Spinal cord (tissue), 9 donors: ENCODE measurements at regions not wholly inside any gene's neighbourhood (a gene's known extent, or its start where the extent isn't known, plus 50 kb on each side); places are given as distances from the start of the nearest gene placed in this dataset.

ENCODE experiments used
- DNase-seq, 6 donors: peaks; one replicate each; pipeline versions ENCODE4 v3.0.0 to v3.0.0-alpha.2; 2013 to 2015; ENCODE audit warnings: low spot score in 6 of 6, low read depth in 4 of 6
- H3K27ac ChIP-seq: one replicate; pipeline ENCODE4 v1.5.1; 2013; ENCODE audit warnings: low read depth, low read length, control low read depth
- H3K27me3 ChIP-seq: one replicate; pipeline ENCODE4 v1.6.1; 2013; ENCODE audit warnings: low read length; ENCODE audit not compliant: control insufficient read depth, insufficient read depth
- H3K36me3 ChIP-seq: one replicate; pipeline ENCODE4 v1.6.1; 2013; ENCODE audit warnings: low read length; ENCODE audit not compliant: control insufficient read depth, insufficient read depth
- H3K4me1 ChIP-seq: one replicate; pipeline ENCODE4 v1.6.1; 2013; ENCODE audit warnings: low read length; ENCODE audit not compliant: control insufficient read depth, insufficient read depth
- H3K4me3 ChIP-seq: one replicate; pipeline ENCODE4 v1.5.1; 2013; ENCODE audit warnings: low read depth, low read length, control low read depth
- H3K9me3 ChIP-seq: one replicate; pipeline ENCODE4 v1.6.1; 2013; ENCODE audit warnings: low read length; ENCODE audit not compliant: control insufficient read depth, insufficient read depth
- WGBS: methylation state at CpG from one replicate; pipeline ENCODE4 v1.1.5; 2013; ENCODE audit warnings: missing lambda C conversion rate; ENCODE audit not compliant: insufficient coverage; 5-methylcytosine and 5-hydroxymethylcytosine counted together
- donor health status: healthy.

GRCh38 chr10:83184641-83185040, 954.7 kb upstream of the GHITM start:
- H3K4me1 ChIP-seq: no peaks in the 10 kb centered on the region

DNA sequence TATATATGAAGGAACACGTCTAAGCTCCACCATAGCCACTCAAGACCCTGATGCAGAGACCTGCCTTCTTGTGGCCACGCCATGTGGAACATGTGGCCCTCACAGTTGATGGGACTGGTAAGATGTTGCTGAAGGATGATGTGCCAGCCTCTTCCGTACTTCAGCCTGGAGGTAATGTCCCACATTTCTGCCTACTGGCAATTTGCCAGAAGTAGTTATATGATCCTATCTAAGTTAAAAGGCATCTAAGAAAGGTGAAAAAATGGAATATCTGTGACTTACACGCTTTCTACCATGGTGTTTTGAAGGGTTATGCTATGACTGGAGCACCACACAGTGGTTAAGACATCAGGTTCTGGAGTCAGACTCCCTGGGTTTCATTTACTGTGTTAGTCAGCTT, 948.7 kb upstream of the GHITM start:
- H3K36me3 ChIP-seq: no peaks in the 10 kb centered on the region
- H3K4me3 ChIP-seq: no peak overlapping the region
- 100% methylated on average over 2 of the region's 4 CpGs for WGBS
- no peak for DNase-seq
- H3K9me3 ChIP-seq: no peaks in the 10 kb centered on the region
- no peak overlapping the region for H3K27ac ChIP-seq
- H3K4me1 ChIP-seq: no peaks in the 10 kb centered on the region
- no peaks in the 10 kb centered on the region for H3K27me3 ChIP-seq

More at GRCh38 chr10:83184641-83185040, 954.7 kb upstream of the GHITM start:
- H3K9me3 ChIP-seq: no peaks in the 10 kb centered on the region
- no peaks in the 10 kb centered on the region for H3K36me3 ChIP-seq
- no peak overlapping the region for H3K27ac ChIP-seq
- H3K4me3 ChIP-seq: no peak overlapping the region
- no peaks in the 10 kb centered on the region for H3K27me3 ChIP-seq
- WGBS: 93% methylated on average over 5 of the region's 6 CpGs
- no peak for DNase-seq

DNA sequence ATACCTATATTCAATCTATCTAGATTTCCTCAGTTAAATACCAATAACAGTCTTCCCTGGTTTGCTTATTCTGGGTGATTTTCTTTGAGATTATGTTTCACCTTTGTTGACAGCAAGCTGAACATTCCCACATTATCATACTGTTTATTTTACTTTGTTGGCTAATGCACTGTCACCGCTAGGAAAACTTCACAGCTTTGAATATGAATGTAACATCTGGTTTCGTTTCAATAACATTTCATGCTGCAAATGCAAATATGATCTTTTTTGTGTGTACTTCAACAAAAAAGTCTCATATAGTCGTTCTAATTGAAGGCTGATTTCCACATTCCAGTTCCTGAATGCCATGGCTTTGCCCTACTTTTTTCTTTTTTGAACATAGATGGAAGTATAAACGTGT, 946.3 kb upstream of the GHITM start:
- H3K27me3 ChIP-seq: no peaks in the 10 kb centered on the region
- WGBS: 60% methylated on average over 1 of the region's 4 CpGs
- DNase-seq: peak in 2 of 6 donors; percentile 3 to 20
- no peaks in the 10 kb centered on the region for H3K4me1 ChIP-seq
- H3K9me3 ChIP-seq: no peaks in the 10 kb centered on the region
- no peak overlapping the region for H3K27ac ChIP-seq
- H3K4me3 ChIP-seq: no peak overlapping the region
- H3K36me3 ChIP-seq: no peaks in the 10 kb centered on the region

DNA sequence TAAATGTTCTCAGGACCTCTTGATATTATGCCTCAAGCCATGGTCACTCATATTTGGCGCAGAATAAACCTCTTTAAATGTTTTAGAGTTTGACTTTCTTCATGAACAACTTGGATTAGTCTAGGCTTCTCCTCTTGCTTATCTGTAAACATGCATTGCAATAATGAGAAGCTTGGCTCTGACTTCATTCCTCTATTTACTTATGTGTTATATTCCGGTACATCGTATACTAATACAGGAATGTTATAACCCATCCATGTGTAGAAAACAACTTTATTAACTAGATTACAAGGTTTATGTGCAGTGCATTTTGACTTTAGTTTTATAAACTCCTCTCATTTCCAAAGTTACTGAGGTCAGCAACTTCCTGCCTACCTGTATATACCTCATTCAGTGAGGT, 944.3 kb upstream of the GHITM start:
- Histone ChIP-seq H3K27ac (no peak overlapping the region), H3K27me3 (no peaks in the 10 kb centered on the region), H3K9me3 (no peaks in the 10 kb centered on the region), H3K4me3 (no peak overlapping the region), H3K4me1 (no peaks in the 10 kb centered on the region), H3K36me3 (no peaks in the 10 kb centered on the region)
- no CpG with 5 or more reads among the region's 3 CpGs for WGBS
- no peak for DNase-seq

DNA sequence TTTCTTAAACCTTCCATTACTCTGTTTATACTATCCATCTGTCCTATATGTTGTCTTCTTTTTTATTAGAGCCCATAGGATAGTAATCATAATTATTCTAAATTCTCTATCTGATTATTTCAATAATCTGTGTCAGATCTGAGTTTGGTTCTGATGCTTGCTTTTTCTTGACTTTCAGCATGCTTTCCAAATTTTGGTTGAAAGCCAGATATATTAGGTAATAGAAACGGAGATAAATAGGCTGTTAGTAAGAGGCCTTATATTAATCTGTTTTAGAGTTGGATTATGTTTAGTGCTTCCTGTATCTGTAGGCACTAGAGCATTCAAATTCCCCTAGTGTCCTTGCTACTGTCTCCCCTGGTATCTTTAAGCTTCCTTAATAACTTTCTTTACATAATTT, 939.9 kb upstream of the GHITM start:
- H3K27ac ChIP-seq: no peak overlapping the region
- no peaks in the 10 kb centered on the region for H3K9me3 ChIP-seq
- H3K36me3 ChIP-seq: no peaks in the 10 kb centered on the region
- WGBS: no CpG with 5 or more reads among the region's 1 CpG
- no peaks in the 10 kb centered on the region for H3K27me3 ChIP-seq
- no peak overlapping the region for H3K4me3 ChIP-seq
- H3K4me1 ChIP-seq: no peaks in the 10 kb centered on the region
- no peak for DNase-seq

DNA sequence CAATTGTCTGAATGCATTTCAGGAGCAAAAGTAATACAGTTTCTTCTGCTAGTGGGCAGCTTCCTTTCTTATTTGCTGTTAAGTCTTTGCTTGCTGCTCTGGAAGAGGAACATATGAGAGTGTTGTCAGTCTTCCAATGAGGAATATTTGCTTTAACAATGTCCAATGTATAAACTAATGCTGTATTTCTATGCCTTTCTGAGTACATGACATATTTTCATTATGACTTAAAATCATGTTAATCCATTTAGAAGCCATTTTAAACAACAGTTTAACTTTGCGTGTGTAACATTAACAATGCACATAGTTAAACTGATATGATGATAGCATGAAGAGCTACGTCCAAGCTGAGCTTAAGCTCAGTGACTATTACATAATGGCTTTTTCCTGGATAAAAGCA, 933.4 kb upstream of the GHITM start:
- no peaks in the 10 kb centered on the region for H3K27me3 ChIP-seq
- DNase-seq: no peak
- no CpG with 5 or more reads among the region's 2 CpGs for WGBS
- H3K4me3 ChIP-seq: no peak overlapping the region
- H3K4me1 ChIP-seq: no peaks in the 10 kb centered on the region
- no peak overlapping the region for H3K27ac ChIP-seq
- H3K36me3 ChIP-seq: no peaks in the 10 kb centered on the region
- H3K9me3 ChIP-seq: no peaks in the 10 kb centered on the region

GRCh38 chr10:83212632-83213334, 926.5 kb upstream of the GHITM start:
- no peak overlapping the region for H3K27ac ChIP-seq
- no peaks in the 10 kb centered on the region for H3K4me1 ChIP-seq
- no peaks in the 10 kb centered on the region for H3K9me3 ChIP-seq
- no peak overlapping the region for H3K4me3 ChIP-seq
- H3K36me3 ChIP-seq: no peaks in the 10 kb centered on the region
- H3K27me3 ChIP-seq: no peaks in the 10 kb centered on the region
- peak in 1 of 6 donors; percentile 14 for DNase-seq
- 93% methylated on average over 2 of the region's 3 CpGs for WGBS

DNA sequence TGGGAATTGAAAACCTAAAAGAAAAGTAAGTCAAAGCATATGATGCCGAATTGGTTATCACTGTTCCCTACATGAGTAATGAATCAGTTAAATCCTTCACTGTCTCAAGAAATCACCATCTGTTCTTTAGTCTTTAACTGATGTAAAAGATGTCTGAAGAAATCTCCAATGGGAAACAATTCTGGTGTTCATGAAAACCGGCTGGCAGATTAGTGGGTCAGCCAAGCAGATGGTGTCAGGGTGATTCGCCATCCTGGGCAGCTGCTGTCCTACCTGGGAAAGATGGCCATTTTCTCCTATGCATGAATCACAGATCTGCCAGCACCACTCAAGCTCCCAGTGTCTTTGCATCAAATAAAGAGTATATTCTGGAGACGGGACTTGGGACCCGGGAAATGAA, 925.2 kb upstream of the GHITM start:
- Histone ChIP-seq H3K27ac (no peak overlapping the region), H3K9me3 (no peaks in the 10 kb centered on the region), H3K36me3 (no peaks in the 10 kb centered on the region), H3K4me3 (no peak overlapping the region), H3K27me3 (no peaks in the 10 kb centered on the region), H3K4me1 (no peaks in the 10 kb centered on the region)
- WGBS: 68% methylated on average over 4 of the region's 5 CpGs
- peak in 1 of 6 donors; percentile 58 for DNase-seq

- whole genome bisulfite sequencing: 76% methylated on average over 5 of the region's 5 CpGs
- Histone ChIP-seq H3K4me3 (no peak overlapping the region), H3K27ac (no peak overlapping the region), H3K27me3 (no peaks in the 10 kb centered on the region), H3K36me3 (no peaks in the 10 kb centered on the region), H3K9me3 (no peaks in the 10 kb centered on the region), H3K4me1 (no peaks in the 10 kb centered on the region)
- DNase-seq: no peak
These were observed 921.1 kb upstream of the GHITM start for GRCh38 chr10:83218205-83218604.

DNA sequence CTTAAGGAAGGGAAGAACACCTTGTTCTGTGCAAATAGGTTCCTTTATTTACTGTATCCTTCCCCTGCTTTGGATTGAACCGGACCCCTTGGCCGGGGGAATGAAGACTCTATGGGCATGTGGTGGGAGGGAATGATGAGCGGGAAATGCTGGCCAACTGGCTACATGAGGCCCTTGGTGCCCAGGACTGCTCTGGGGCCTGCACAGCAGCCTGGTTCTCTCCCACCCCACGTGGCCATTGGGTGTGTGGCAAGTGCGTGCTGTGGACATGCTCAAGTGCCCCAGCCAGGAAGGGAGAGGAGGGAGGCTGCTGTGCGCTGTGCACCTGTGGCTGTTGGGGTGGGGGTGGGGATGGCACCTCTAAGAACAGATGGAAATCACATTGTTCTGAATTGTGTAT, 917.0 kb upstream of the GHITM start:
- H3K4me3 ChIP-seq: no peak overlapping the region
- H3K4me1 ChIP-seq: no peaks in the 10 kb centered on the region
- H3K9me3 ChIP-seq: no peaks in the 10 kb centered on the region
- DNase-seq: no peak
- WGBS: 84% methylated on average over 4 of the region's 6 CpGs
- H3K27ac ChIP-seq: no peak overlapping the region
- H3K36me3 ChIP-seq: no peaks in the 10 kb centered on the region
- H3K27me3 ChIP-seq: no peaks in the 10 kb centered on the region
